HepG2 (cell line): ENCODE measurements at regions not wholly inside any gene's neighbourhood (a gene's known extent, or its start where the extent isn't known, plus 50 kb on each side); places are given as distances from the start of the nearest gene placed in this dataset.
A peak's percentile ranks its signal among the peaks of the same experiment; 100 is the strongest.

Experiments
- ATAC-seq: fragments of 200-7000 bp; cut with Tn5 transposase; 3 replicates; pipeline ENCODE4 v1.9.1; 2020; ENCODE audit warnings: mild to moderate bottlenecking, moderate library complexity
- BruUV-seq: library from RNA; stranded (reverse); fragments of 400-500 nt; replicated peaks from 2 replicates; lab custom pipeline; 2021; lab: Mats Ljungman, UMichigan
- CTCF ChIA-PET: fragments of 300-600 bp; formaldehyde crosslinking; extraction: SDS; loops from one replicate; lab custom pipeline; 2021; ENCODE audit warnings: low total read pairs, inconsistent platforms, low intra/inter-chr PET ratio; lab: Yijun Ruan, JAX
- POLR2A ChIA-PET: fragments of 350-600 bp; sonication (Branson Sonifier 250); formaldehyde crosslinking; loops from one replicate; lab custom pipeline; 2020; ENCODE audit warnings: antibody characterized with exemption, inconsistent platforms; lab: Yijun Ruan, JAX
- DNase-seq: peaks from one replicate; pipeline ENCODE4 v3.0.0-alpha.2; 2015; ENCODE audit warnings: low spot score
- FAIRE-seq: peaks from 3 replicates; lab custom pipeline; 2011; peaks lifted over from hg19 to GRCh38; lab: Jason Lieb, UNC
- H2AFZ ChIP-seq: one replicate; pipeline ENCODE4 v1.6.1; 2011; ENCODE audit warnings: low read length, inconsistent platforms
- H3K27ac ChIP-seq: fragments of 300-600 bp; 3 replicates; pipeline ENCODE4 v1.8.0; 2011; ENCODE audit warnings: mixed run types, mild to moderate bottlenecking, mixed read lengths, low read length, inconsistent platforms; ENCODE audit not compliant: insufficient read depth; ENCODE audit errors: extremely low read length
- H3K27me3 ChIP-seq, 2 experiments: fragments of 200-600 bp in 1 of 2; 2 replicates in 1 of 2; 3 replicates in 1 of 2; pipeline versions ENCODE4 v1.6.0 to v1.8.0; 2011; ENCODE audit warnings: low read length in 2 of 2, mild to moderate bottlenecking in 2 of 2, moderate library complexity in 2 of 2, inconsistent platforms in 1 of 2; ENCODE audit not compliant: insufficient read depth in 2 of 2, control insufficient read depth in 1 of 2
- H3K36me3 ChIP-seq, 2 experiments: fragments of 200-600 bp in 1 of 2; replicated peaks in 1 of 2; 2 replicates in 1 of 2; 3 replicates in 1 of 2; pipeline versions ENCODE4 v1.5.1 to v1.8.0; 2011; ENCODE audit warnings: low read length in 2 of 2, inconsistent platforms in 1 of 2; ENCODE audit not compliant: insufficient read depth in 2 of 2, control insufficient read depth in 1 of 2
- H3K4me1 ChIP-seq: 2 replicates; pipeline ENCODE4 v1.5.1; 2012; ENCODE audit warnings: low read length, inconsistent platforms; ENCODE audit not compliant: insufficient read depth
- H3K4me2 ChIP-seq: 2 replicates; pipeline ENCODE4 v1.6.0; 2011; ENCODE audit warnings: low read depth, low read length, inconsistent platforms
- H3K4me3 ChIP-seq, 3 experiments: fragments of 200-600 bp in 1 of 3; sonication (generic), shearing (Covaris generic) in 1 of 3; replicated peaks in 1 of 3; 2 replicates each; pipeline ENCODE4 v1.5.1; 2011 to 2016; ENCODE audit warnings: low read length in 3 of 3, inconsistent platforms in 2 of 3, low read depth in 2 of 3, mild to moderate bottlenecking in 2 of 3, control low read depth in 1 of 3, mixed read lengths in 1 of 3; ENCODE audit not compliant: insufficient read depth in 1 of 3
- H3K79me2 ChIP-seq: one replicate; pipeline ENCODE4 v1.6.1; 2011; ENCODE audit warnings: low read length, inconsistent platforms; ENCODE audit not compliant: insufficient read depth
- H3K9ac ChIP-seq: 2 replicates; pipeline ENCODE4 v1.6.0; 2011; ENCODE audit warnings: mild to moderate bottlenecking, low read depth, low read length, inconsistent platforms; ENCODE audit not compliant: insufficient read depth
- H3K9me3 ChIP-seq: 2 replicates; pipeline ENCODE4 v1.5.1; 2012; ENCODE audit warnings: mild to moderate bottlenecking, low read length
- H4K20me1 ChIP-seq: 2 replicates; pipeline ENCODE4 v1.6.0; 2011; ENCODE audit warnings: inconsistent platforms, mild to moderate bottlenecking, low read length, moderate library complexity; ENCODE audit not compliant: insufficient read depth
- FOXK1 ChIP-seq: sonication (generic); formaldehyde crosslinking; IDR thresholded peaks from 2 replicates; pipeline ENCODE4 v1.4.0; 2020; ENCODE audit warnings: low read depth, missing genetic modification reagents, borderline replicate concordance
- NFE2L1 ChIP-seq: sonication (generic); formaldehyde crosslinking; IDR thresholded peaks from 2 replicates; pipeline ENCODE4 v1.4.0; 2020; ENCODE audit warnings: missing genetic modification reagents, mild to moderate bottlenecking, borderline replicate concordance
- PRDM15 ChIP-seq: sonication (generic); formaldehyde crosslinking; IDR thresholded peaks from 2 replicates; pipeline ENCODE4 v1.4.0; 2020; ENCODE audit warnings: missing genetic modification reagents
- TCF12 ChIP-seq, 2 experiments: fragments of 450-650 bp in 1 of 2; sonication (generic) in 1 of 2; formaldehyde crosslinking in 1 of 2; IDR thresholded peaks; 2 replicates each; pipeline versions ENCODE4 v1.6.1 to v1.8.0; 2017 to 2022; ENCODE audit warnings: antibody characterized with exemption in 1 of 2, mild to moderate bottlenecking in 1 of 2, missing genetic modification reagents in 1 of 2, moderate library complexity in 1 of 2
- ZNF75D ChIP-seq: sonication (generic); formaldehyde crosslinking; IDR thresholded peaks from 2 replicates; pipeline ENCODE4 v1.8.1; 2023; ENCODE audit warnings: missing genetic modification reagents, mild to moderate bottlenecking, borderline replicate concordance
- ZNF768 ChIP-seq: sonication (generic); formaldehyde crosslinking; IDR thresholded peaks from 2 replicates; pipeline ENCODE4 v1.4.0; 2020; ENCODE audit warnings: missing genetic modification reagents
- WGBS: methylation state at CpG from one replicate; pipeline ENCODE4 v1.1.6; 2017; ENCODE audit warnings: low lambda C conversion rate; 5-methylcytosine and 5-hydroxymethylcytosine counted together
- in situ Hi-C: cut with HindIII; loops from 2 replicates; pipeline ENCODE4 v1.10.0; 2017; ENCODE audit warnings: low pct_unique_long_range_greater_than_20kb; ENCODE audit not compliant: extremely low pct_ligation_motif_present
- intact Hi-C: fragments of 100-400 bp; cut with micrococcal nuclease; formaldehyde crosslinking; loops from one replicate; pipeline ENCODE4 v1.10.0; 2022; ENCODE audit not compliant: unreplicated experiment
- TF ChIP-seq, protein P1 (sequence below): sonication (generic); formaldehyde crosslinking; IDR thresholded peaks from 2 replicates; pipeline ENCODE4 v1.5.0; 2020; ENCODE audit warnings: mild to moderate bottlenecking, low read depth, missing genetic modification reagents, borderline replicate concordance

DNA sequence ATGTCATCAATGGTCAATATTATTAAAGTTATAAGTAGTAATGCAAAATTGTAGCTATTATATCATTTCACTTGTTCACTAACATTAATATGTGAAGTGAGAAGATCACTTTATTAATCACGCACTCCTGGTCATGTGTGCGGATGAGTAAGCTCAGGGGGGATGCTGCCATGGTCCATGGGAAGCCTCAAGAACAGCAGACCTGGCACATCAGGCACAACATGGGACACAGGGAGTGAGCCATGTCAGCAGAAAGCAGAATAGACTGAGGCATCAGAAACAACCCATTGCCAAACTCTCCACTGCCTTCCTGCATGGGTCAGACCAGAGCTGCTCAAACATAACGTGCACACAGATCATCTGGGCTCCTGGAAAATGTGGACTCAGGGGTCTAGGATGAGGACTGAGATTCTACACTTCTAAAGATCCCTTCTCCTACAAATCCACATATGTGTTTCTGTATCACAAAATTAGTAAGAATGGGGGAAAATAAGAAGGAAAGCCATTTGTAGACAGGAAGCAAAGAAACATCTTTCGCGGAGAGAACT, 63.8 kb upstream of the VPREB1 start:
- Histone ChIP-seq H3K79me2 (no peaks in the 10 kb centered on the region), H3K9me3 (no peaks in the 10 kb centered on the region), H3K36me3 (no peaks in the 10 kb centered on the region), H4K20me1 (no peaks in the 10 kb centered on the region; the same call in 1 of the 2 replicates), H3K9ac (no peak overlapping the region), H3K4me3 (no peak overlapping the region), H3K27ac (no peak overlapping the region), H3K27me3 (peaks cover 0 to 15% of the 10 kb centered on the region in 2 experiments; a peak in 3 of 5 replicates), H2AFZ (no peak overlapping the region), H3K4me2 (peak overlapping the region; percentile 48; the same call in 1 of the 2 replicates), H3K4me1 (peaks cover 12% of the 10 kb centered on the region)
- FAIRE-seq = no peak
- ChIA-PET CTCF (no interaction called here), POLR2A (no interaction called here)
- ATAC-seq = no peak
- intact Hi-C loops (no loop called here), in situ Hi-C loops (no loop called here)
- BruUV-seq = no TSS peak
- TF ChIP-seq NFE2L1 (CRISPR knock-in tag) = no peak
- TF ChIP-seq PRDM15 (CRISPR knock-in tag) = peak; percentile 84
- 33% methylated on average over 5 of the region's 5 CpGs for WGBS
- DNase-seq = no peak

GRCh38 chr22:22179858-22180257, 64.7 kb upstream of the VPREB1 start:
- no peak overlapping the region for H3K9ac ChIP-seq
- POLR2A ChIA-PET = no interaction called here
- FAIRE-seq (no peak), ATAC-seq (no peak), DNase-seq (no peak)
- H3K4me2 ChIP-seq = no peak overlapping the region
- in situ Hi-C loops (no loop called here), intact Hi-C loops (no loop called here)
- peaks cover 12% of the 10 kb centered on the region for H3K4me1 ChIP-seq
- peaks cover 0 to 15% of the 10 kb centered on the region in 2 experiments; a peak in 3 of 5 replicates for H3K27me3 ChIP-seq
- no peaks in the 10 kb centered on the region for H3K79me2 ChIP-seq
- no peak overlapping the region for H2AFZ ChIP-seq
- no TSS peak for BruUV-seq
- H3K9me3 ChIP-seq = no peaks in the 10 kb centered on the region
- no peak overlapping the region for H3K4me3 ChIP-seq
- no peaks in the 10 kb centered on the region; the same call in 1 of the 2 replicates for H4K20me1 ChIP-seq
- TF ChIP-seq ZNF768 (no peak), TCF12 (IDR thresholded peaks at IDR 0.05) (no peak), TCF12 (CRISPR knock-in tag; IDR thresholded peaks at IDR 0.05) (no peak), FOXK1 (no peak), ZNF75D (no peak)
- TF ChIP-seq, protein P1, sequence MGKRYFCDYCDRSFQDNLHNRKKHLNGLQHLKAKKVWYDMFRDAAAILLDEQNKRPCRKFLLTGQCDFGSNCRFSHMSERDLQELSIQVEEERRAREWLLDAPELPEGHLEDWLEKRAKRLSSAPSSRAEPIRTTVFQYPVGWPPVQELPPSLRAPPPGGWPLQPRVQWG (CRISPR knock-in tag) = no peak
- H3K36me3 ChIP-seq = no peaks in the 10 kb centered on the region
- no peak overlapping the region for H3K27ac ChIP-seq
- CTCF ChIA-PET = no interaction called here
- WGBS = 22% methylated on average over 3 of the region's 3 CpGs
